Endothelial cell of umbilical vein (primary cell): ENCODE measurements at regions not wholly inside any gene's neighbourhood (a gene's known extent, or its start where the extent isn't known, plus 50 kb on each side); places are given as distances from the start of the nearest gene placed in this dataset.

ENCODE experiments used
- CTCF ChIP-seq, 2 donors: IDR thresholded peaks; 1 replicate in 1 of 2; 2 replicates in 1 of 2; pipeline ENCODE4 v1.5.1; 2011; ENCODE audit warnings: low read length in 2 of 2, mild to moderate bottlenecking in 2 of 2, moderate library complexity in 2 of 2, control low read depth in 1 of 2, inconsistent platforms in 1 of 2, low read depth in 1 of 2; ENCODE audit not compliant: insufficient read depth in 1 of 2; ENCODE audit errors: extremely low read depth in 1 of 2
- EZH2 ChIP-seq: IDR thresholded peaks from 2 replicates; pipeline ENCODE4 v1.6.1; 2012; ENCODE audit warnings: borderline replicate concordance, low read depth, mild to moderate bottlenecking, moderate library complexity, low read length, inconsistent platforms; ENCODE audit not compliant: severe bottlenecking
- JUN ChIP-seq: IDR thresholded peaks from 2 replicates; pipeline ENCODE4 v1.6.1; 2011; ENCODE audit warnings: borderline replicate concordance, low read depth; ENCODE audit not compliant: insufficient read length, insufficient read depth
- MAX ChIP-seq: IDR thresholded peaks from 2 replicates; pipeline ENCODE4 v1.6.1; 2011; ENCODE audit not compliant: insufficient read depth, insufficient read length
- POLR2A ChIP-seq: IDR thresholded peaks from 2 replicates; pipeline ENCODE4 v1.6.1; 2012; ENCODE audit warnings: low read depth, mild to moderate bottlenecking, control low read depth, low read length
- POLR2AphosphoS5 ChIP-seq: IDR thresholded peaks from 2 replicates; pipeline ENCODE4 v1.6.1; 2012; ENCODE audit warnings: low read depth, mild to moderate bottlenecking, control low read depth, low read length, moderate library complexity; ENCODE audit not compliant: insufficient read depth

GRCh38 chr10:28997734-28998133, 291.1 kb upstream of the LYZL1 start:
- no peak for TF ChIP-seq JUN
- no peak for TF ChIP-seq CTCF (IDR thresholded peaks at IDR 0.05; ENCODE audit: extremely low read depth in 1 of 2, insufficient read depth in 1 of 2, low read depth in 1 of 2, low read length in 2 of 2)
- TF ChIP-seq EZH2: no peak
- no peak for TF ChIP-seq POLR2AphosphoS5
- TF ChIP-seq POLR2A: no peak
- TF ChIP-seq MAX: no peak
